Inferior parietal cortex (tissue), 1 donor: ENCODE measurements at regions not wholly inside any gene's neighbourhood (a gene's known extent, or its start where the extent isn't known, plus 50 kb on each side); places are given as distances from the start of the nearest gene placed in this dataset.

Source experiments
- DNase-seq: peaks from one replicate; pipeline ENCODE4 v3.0.0-alpha.2; 2016; ENCODE audit errors: extremely low spot score

DNA sequence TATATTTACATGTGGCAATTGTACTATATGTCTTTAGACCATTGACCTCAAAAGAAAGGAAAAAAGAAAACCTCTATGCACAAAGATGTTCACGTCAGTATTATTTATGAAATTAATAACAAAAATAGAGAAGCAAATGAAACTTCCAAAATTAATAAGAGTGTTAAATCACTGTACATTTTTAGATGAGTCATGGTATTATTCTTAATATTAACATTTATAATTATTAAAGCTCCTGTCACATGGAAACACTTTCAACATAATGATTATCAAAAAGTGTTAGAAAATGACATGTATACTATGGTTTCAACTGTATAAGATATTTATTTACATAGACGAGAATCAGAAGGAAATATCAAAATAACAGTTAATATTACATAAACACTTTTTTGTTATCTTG is 324.9 kb upstream of the RUNX1 start:
- DNase-seq = no peak

DNA sequence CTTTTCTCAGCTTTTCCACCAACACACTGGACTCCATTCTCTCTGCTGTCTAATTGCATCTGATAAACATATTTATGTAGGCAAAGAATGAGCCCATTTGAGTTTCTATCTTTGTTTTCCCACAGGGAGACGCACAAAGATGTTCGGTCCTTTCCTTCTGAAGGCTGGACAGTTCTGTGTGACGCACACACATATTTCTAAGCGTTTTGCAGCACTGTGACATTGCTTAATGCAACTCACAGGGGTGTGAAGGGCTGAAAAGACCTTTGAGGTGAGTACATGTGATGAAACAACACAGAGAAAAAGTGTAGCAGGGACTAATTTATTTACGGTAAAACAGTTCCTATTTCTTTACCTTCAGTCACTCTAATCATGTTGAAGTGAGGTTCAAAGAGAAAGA is 323.1 kb upstream of the RUNX1 start:
- DNase-seq = no peak

DNA sequence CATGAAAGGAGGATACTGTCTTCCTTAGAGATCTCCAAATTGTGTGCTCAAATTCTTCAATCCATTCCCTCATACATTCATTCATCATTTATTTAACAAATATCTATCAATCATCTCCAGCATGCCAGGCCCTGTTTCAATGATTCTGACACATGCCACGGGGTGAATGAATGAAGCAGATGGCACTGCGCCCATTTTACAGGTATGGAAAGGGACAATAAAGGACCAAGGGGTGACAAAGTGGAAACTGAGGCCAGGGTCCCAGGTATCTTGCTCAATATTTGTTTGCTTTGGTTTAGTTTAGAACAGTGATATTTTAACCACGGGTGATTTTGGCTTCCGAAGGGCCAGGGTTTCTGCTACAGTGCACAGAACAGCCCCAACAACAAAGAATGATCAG is 321.6 kb upstream of the RUNX1 start:
- DNase-seq = no peak

DNA sequence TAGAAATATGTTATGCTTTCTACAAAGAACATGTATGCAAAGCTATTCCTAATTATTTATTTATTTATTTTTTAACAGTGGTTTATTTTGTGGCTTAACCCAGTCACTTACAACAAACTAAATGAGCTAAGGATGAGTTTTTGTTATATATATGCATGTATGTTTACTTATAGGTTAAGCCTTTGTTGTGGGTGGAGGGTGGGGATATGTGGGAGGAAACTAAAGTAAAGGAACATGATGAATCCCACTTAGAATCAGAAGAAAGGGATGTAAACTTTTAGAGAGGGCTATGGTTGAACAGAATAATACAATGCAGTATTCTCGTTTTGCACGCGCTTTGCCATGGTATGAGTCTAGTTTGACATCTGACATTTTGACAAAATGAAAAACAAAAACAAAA is 321.0 kb upstream of the RUNX1 start:
- no peak for DNase-seq

DNA sequence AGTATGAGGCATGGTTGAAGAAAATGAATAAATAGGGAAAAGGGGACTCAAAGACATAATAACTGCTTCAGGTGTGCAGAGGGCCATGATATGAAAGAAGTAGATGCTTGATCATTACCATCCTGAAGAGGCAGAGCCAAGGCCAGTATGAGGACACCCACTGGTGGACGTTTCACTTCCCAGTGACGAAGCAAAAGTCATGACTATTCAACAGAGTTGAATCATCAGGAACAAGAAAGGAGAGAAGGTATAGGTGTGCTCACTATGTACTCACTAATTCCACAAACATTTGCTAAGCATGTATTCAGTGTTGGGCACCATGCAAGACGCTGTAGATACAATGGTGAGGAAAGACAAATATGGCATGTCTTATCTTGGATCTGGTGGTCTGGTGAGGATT is 319.2 kb upstream of the RUNX1 start:
- DNase-seq = no peak

DNA sequence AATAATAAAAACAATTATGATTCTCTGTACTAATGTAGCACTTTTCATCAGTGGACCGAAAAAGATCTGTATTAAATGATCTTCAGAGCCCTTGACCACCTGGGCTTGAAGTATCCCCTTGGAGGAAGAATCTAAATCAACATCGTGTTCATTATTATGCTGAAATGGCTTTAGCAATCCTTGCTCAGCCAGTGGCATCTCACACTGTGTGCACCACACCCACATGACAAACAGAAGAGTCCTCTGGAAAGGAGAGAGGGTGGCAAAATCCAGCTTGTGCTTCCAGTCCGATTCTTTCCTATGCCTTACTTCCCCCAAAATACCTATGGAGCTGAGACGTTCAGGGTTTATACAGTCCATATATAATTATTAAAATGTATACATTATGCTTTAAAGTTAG is 318.5 kb upstream of the RUNX1 start:
- DNase-seq = no peak

DNA sequence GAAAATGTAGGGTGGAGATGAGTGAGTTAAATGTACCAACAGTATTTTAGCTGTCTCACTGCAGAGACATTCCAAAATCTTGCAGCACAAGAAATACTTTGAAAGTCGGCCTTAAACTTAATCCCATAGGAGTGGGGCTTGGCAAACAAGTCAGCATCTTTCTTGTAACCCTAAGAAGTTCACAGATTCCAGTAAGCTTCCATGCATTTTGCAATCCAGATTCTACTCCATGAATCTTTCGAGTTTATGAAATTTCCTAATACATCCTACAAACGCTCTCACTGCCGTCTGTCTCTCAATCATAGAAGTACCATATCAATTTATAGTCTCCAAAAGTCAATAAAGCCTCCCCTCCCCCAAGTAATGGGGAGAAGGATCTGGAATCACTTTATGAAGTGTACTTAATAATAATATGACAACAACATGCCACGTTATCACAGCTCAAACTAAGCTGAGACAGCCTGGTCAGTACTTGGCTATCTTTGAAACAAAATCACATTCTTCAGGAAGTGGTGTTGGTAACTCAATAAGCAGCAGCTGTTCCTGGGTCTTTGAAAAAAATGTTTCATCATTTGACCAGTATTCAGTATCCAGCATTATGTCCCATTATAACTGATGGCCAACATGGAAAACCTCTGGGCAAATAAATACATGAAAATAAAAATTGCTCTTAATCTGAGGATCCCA is 317.4 kb upstream of the RUNX1 start:
- DNase-seq = no peak

DNA sequence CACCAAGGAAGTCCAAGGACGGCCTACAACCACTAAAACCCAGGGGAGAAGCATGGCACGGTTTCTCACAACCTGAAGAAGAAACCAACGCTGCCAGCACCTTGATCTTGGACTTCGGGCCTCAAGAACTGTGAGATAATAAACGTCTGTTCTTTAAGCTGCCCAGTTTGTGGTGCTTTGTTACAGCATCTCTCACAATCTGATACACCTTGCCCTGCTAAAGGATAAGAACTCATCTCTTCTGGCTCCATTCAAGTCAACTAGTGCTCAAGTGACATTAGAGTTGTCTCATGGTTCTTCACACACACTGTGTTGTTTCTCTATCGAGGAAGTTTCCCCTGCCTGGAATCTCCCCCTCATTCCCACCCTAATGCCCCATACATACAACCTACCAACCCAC is 314.4 kb upstream of the RUNX1 start:
- no peak for DNase-seq

DNA sequence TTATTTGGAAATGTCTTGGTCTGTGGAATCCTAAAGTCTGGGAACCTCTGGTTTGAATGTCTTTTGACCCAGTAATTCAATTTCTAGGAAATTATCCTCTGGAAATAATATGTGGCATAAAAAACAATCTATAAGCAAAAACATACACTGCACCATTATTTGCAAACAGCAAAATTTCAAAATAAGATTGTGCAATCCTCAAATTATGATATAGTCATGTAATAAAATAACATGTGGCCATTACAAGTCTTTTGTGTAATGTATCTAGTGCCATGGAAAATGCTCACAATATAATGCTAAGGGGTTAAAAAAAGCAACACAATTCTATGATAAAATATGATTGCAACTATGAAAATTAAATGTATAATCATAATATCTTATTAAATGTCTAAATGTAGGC is 312.9 kb upstream of the RUNX1 start:
- no peak for DNase-seq

DNA sequence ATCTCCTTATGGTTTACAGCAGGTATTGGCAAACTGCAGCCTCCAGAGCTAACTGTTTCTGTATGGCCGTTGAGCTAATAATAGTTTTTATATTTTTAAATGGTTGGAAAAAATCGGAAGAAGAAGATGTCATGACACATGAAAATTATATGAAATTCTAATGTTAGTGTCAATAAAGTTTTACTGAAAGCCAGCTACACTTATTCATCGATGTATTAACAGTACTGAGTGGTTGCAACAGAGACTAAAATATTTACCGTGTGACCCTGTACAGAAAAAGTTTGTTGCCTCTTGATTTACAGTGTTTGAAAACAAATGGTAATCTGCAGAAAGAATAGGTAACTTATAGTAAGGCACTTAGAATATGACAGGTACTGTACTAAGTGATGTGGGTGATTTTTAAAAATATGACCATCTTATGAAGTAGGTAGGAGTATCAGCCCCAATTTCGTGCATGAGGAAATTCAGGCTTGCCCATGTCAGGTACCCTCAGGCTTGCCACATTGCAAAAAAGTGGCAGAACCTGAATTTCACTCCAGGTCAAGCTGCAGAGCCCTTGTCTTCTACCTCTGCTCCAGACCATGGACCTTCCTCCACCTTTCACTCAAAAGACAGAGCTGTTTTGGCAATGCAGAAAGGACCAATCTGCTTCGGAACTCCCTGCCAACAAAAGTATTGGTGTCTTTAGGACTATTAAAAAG is 311.9 kb upstream of the RUNX1 start:
- DNase-seq = no peak

DNA sequence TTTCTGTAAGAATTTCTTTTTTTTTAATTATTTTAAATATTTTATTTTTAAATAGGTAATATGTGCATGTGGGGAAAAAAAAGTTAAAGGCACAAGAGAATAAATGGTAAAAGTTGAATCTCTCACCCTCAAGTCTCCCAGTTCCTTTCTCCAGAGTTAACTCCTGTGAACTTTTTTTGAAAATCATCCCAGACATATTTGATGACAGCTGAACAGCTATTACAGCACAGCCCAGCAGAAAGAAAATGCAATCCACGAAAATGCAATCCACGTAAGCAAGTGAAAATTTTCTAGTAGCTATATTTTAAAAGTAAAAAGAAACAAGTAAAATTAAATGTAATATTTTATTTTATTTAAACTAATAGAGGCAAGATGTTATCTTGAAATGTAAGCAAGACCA is 310.0 kb upstream of the RUNX1 start:
- DNase-seq = no peak

DNA sequence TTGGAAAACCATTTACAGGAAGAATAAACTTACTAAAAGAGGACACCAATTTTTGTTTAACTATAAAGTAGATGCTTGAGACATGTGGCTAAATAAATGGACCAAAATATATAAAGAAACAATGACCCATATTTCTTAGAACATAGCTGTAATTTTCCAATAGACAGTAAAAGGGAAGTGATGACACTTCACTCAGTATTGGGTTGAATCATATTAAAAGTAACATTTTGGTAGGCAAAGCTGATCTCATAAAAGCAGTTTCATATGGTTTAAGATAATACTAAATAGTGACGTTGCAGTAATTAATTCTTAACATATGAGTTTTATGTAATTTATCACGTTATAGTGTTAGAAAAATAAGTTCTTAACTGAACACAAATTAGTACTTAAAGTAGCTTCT is 308.9 kb upstream of the RUNX1 start:
- no peak for DNase-seq

DNA sequence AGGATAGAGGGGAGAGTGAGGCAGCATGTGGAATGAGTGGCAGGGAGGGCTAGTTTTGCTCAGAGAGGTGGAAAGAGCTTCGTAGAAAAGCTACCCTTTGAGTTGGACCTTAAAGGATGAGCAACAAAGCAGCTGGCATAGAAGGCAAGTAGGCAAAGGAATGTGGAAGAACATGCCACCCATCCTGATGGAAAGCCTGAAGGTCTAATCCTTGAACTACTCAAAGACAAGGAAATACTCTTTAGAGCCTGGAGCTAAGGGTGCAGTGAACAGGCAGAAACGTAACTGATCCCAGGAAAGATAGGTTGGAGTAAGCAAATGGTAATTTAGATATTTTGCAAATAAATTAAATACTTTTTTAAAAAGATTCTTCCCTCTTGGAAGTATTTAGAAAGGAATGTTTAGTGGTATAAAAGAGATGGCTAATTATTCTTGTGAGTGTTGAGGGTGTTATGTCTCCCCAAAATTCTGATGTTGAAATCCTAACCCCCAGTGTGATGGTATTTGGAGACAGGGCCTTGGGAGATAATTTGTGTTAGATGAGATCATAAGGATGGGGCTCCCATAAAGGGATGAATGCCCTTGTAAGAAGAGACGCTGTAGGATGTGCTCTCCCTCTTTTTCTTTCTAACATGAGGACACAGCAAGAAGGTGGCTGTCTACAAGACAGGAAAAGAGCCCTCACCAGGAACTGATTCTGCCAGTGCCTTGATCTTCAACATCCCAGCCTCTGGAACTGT is 308.1 kb upstream of the RUNX1 start:
- no peak for DNase-seq

DNA sequence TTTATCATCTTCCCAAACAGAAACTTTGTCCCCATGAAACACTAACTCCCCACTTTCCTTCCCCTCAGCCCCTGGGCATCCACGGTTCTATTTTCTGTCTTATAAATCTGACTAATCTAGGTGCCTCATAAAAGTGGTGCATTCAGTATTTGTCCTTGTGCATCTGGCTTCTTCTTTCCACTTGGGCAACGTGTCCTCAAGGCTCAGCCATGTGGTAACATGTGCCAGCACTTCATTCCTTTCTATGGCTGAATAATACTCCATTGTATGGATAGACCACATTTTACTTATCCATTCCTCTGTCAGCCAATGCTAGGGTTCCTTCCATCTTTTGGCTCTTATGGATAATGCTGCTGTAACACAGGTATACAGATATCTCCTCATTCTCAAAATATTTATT is 305.0 kb upstream of the RUNX1 start:
- no peak for DNase-seq

DNA sequence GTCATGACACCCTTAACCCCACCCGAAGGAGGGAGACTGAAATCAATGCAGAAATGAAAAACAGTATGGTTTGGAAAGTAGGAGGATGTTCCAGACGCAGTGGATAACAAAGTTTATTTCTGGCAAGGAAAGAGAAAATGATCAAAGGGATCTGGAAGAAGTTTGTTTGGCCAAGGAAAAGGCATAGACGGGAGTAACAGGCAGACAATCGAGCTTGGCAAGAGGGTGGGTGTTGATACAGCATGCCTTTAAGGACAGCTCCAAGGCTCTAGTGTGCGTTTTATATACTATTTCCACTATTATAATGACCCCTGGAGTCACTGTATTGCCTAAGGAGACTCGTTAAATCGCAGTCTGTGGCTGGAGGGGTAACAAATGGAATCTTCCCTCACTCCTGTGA is 303.7 kb upstream of the RUNX1 start:
- DNase-seq = no peak

DNA sequence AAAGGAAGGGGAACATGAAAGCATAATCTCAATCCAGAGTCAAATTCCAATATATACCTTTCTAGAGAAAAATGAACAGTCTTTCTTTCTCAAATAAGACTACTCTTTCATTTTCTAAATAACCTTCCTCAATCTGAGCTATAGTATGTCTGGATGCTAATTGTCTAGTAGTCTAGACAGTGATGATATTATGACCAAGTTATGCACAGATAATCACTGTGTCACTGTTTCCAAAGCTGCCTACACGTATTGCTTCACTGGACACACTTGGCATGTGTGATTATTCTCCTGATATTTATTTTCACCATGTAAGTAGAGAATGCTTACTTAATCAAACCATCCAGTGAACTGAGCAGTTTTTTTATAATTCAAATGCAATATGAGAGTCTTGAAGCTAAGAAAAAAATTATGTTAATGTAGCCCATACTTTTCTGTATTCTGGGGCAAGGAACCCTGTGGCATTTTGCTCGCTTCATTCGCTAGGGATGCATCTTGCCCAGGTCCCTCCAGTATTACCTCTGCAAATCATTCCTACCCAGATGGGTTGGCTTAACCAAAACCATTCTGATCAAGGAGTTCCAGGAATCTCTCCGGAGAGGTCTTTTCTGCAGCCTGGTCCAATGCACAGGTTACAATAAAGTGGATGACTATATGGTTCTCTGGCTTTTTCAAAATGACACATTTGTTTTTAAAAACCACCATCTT is 303.1 kb upstream of the RUNX1 start:
- no peak for DNase-seq

DNA sequence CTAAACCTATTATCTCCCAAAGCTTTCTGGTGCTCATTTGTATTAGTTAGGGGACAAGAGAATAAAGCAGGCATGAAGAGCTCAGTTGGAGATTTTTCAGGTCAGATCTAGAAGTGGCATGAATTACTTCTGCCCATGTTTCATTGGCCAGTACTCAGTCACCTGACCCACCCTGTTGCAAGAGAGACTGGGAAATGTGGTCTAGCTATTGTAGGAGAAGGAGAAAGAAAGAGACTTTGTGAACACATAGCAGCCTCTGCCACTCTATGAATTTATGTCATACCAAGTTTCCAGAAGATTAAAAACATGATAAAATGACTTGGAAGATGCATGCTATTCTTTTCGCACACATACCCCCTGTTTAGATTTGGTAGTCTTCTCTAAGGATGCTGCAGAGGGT is 302.3 kb upstream of the RUNX1 start:
- no peak for DNase-seq

DNA sequence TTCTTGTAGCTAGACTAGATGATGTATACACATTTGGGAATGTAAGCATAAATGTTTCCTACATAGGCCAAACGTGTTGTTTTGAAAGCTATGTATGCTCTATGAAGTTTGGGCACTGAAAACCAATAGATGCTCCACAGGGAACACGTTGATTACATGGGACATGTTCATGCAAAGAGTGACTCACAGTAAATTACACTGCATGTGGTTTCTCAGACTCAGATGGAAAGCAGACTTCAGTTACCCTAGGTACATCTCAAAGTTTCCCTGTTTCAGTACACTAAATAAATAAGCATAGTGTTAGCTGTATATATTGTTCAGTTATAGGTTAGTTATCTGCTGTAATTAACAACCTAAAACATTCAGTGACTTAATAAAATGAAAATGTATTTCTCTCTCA is 301.9 kb upstream of the RUNX1 start:
- no peak for DNase-seq

DNA sequence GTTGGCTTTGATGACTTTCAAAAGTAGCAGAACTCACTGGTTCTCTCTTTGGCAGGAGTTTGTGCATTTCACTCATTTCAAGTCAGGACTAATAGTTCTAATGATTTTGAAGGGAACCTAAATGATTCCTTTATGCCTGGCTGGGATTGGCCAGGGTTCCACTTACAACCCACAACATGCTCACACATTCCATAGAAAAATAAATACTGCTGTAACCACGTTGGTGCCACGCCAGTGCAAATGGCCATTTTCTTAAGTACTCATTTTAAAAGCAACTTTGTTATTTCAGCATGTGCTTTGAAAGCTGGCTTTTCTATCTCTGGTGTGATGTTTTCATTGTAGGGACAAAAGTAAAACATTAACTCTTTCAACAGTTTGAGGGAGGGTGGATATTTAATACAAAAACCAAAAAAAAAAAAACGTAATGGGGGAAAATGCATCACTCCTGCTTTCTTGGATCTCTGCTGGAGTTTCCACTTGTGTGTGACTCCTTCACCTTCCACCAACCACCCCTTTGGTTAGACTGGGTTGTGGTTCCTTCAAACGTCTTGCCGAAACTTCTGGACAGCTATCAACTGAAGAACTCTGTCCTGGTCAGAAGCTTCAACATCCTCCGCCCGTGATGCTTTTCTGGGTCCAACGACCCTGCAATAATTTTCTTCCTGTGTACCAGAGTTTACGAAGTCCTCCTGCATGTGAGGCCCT is 300.4 kb upstream of the RUNX1 start:
- DNase-seq = no peak

DNA sequence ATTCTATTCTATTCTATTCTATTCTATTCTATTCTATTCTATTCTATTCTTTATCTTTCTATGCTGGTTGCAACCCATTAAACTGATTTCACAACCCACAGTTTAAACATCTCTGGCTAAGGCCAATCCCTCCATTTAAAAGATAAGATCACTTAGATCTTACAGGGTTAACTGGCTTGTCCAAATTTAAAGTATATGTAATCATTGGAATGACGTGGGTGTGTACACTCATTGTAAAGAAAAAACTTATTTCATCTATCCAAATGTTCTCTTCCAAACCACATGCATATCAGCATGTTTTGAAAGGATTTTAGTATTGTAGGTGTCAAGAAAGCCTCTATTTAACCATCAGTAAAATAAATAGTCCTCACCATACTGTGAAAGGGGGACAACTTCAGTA is 299.6 kb upstream of the RUNX1 start:
- DNase-seq = no peak

DNA sequence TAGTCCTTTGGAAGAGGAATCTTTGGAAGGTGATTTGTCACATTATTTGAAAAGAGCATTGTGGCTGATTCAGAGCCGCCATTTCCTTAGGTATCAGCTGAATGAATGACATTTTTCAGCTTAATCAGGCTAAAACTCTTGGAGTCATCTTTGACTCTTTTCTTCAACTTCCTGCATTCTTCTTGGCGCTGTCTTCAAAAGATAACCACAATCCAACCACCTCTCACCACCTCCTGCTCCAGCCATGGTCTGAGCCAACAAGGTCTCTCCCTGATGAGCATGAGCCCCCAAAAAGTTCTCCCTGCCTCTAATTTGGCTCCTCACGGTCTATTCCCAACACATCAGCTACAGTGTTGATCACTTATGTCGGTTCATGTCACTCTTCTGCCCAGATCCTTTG is 297.6 kb upstream of the RUNX1 start:
- no peak for DNase-seq

DNA sequence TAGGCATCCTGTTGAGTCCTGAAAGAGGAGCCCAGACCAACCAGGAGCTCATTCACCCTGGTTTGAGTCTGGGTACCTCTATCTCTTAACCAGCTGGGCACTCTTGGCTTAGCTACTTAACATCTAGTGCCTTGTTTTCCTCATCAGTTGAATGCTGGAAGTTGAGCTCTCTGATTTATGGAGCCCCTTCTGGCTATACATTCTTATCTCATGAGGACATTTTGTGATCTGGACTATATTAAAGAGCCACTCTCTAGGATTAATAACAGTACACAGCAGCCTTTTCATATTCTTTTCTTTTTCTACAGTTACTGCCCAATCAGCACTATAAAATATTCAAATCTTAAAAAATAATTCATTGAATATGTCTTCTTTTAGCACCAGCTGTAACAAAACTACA is 296.9 kb upstream of the RUNX1 start:
- no peak for DNase-seq
